Lung (tissue), 11 donors: ENCODE measurements at regions not wholly inside any gene's neighbourhood (a gene's known extent, or its start where the extent isn't known, plus 50 kb on each side); places are given as distances from the start of the nearest gene placed in this dataset.
"Not testable (repeated sequence)": the region's sequence is repeated elsewhere in the genome, so short reads cannot be mapped to it uniquely, and the experiment has no call there.

ENCODE experiments used
- ATAC-seq: fragments of 200-7000 bp; cut with Tn5 transposase; one replicate; pipeline ENCODE4 v1.9.1; 2020; ENCODE audit warnings: moderate number of reproducible peaks; ENCODE audit not compliant: insufficient read depth, low FRiP score
- DNase-seq, 3 donors: peaks; one replicate each; pipeline ENCODE4 v3.0.0-alpha.2; 2013 to 2017
- H3K27ac ChIP-seq, 2 donors: one replicate each; pipeline ENCODE4 v1.5.1; 2013; ENCODE audit warnings: mild to moderate bottlenecking in 2 of 2, moderate library complexity in 2 of 2, control low read depth in 1 of 2, inconsistent platforms in 1 of 2, low read depth in 1 of 2, low read length in 1 of 2
- H3K27me3 ChIP-seq, 3 donors: one replicate each; pipeline ENCODE4 v1.5.1; 2013; ENCODE audit warnings: low read length in 2 of 3; ENCODE audit not compliant: control insufficient read depth in 3 of 3, insufficient read depth in 3 of 3
- H3K36me3 ChIP-seq, 4 donors: one replicate each; pipeline ENCODE4 v1.5.1; 2013; ENCODE audit warnings: low read length in 4 of 4, mild to moderate bottlenecking in 1 of 4, moderate library complexity in 1 of 4; ENCODE audit not compliant: control insufficient read depth in 4 of 4, insufficient read depth in 4 of 4
- H3K4me1 ChIP-seq, 5 donors: one replicate each; pipeline ENCODE4 v1.5.1; 2013; ENCODE audit warnings: low read length in 5 of 5, mild to moderate bottlenecking in 2 of 5, moderate library complexity in 1 of 5; ENCODE audit not compliant: control insufficient read depth in 5 of 5, insufficient read depth in 5 of 5
- H3K4me3 ChIP-seq: one replicate; pipeline ENCODE4 v1.5.1; 2013; ENCODE audit warnings: mild to moderate bottlenecking, control low read depth, moderate library complexity
- H3K9ac ChIP-seq, 2 donors: one replicate each; pipeline ENCODE4 v1.5.1; 2013; ENCODE audit warnings: low read length in 2 of 2, control low read depth in 1 of 2; ENCODE audit not compliant: insufficient read depth in 1 of 2
- H3K9me3 ChIP-seq, 4 donors: one replicate each; pipeline ENCODE4 v1.5.1; 2013; ENCODE audit warnings: low read length in 3 of 4, mild to moderate bottlenecking in 1 of 4, moderate library complexity in 1 of 4; ENCODE audit not compliant: control insufficient read depth in 4 of 4, insufficient read depth in 3 of 4
- CTCF ChIP-seq: IDR thresholded peaks from 2 replicates; pipeline ENCODE4 v1.5.1; 2012; ENCODE audit warnings: mild to moderate bottlenecking; ENCODE audit errors: control extremely low read depth, extremely low read depth
- WGBS, 2 donors: extraction: QIAGEN DNeasy Blood & Tissue Kit; methylation state at CpG; one replicate each; pipeline ENCODE4 v1.1.7; 2013; 5-methylcytosine and 5-hydroxymethylcytosine counted together
- donor health status: control.
- donor health status: control.
- donor health status: Bipolar disorder and iron deficiency.
- donor health status: healthy.
- donor health status: DM: yes; HTN: yes; CAD: no.

- H3K4me3 ChIP-seq = no peak overlapping the region
- H3K36me3 ChIP-seq = no peaks in the 10 kb centered on the region
- DNase-seq (no peak), ATAC-seq (no peak)
- peaks cover 0 to 4% (median 0%) of the 10 kb centered on the region in 4 donors for H3K9me3 ChIP-seq
- no peak overlapping the region for H3K27ac ChIP-seq
- H3K9ac ChIP-seq = no peak overlapping the region
- WGBS, 2 donors = 89 to 100% methylated on average over 1 of the region's 1 CpG
- no peak for TF ChIP-seq CTCF
- no peaks in the 10 kb centered on the region for H3K27me3 ChIP-seq
- no peaks in the 10 kb centered on the region for H3K4me1 ChIP-seq
These were observed 66.9 kb upstream of the RHOBTB1 start for GRCh38 chr10:61010863-61011262.

GRCh38 chr10:61003069-61003468 is 59.1 kb upstream of the RHOBTB1 start:
- WGBS, 2 donors = 94 to 99% methylated on average over 3 of the region's 3 CpGs
- not testable (repeated sequence) for H3K36me3 ChIP-seq, H3K27me3 ChIP-seq, H3K4me3 ChIP-seq, H3K27ac ChIP-seq, H3K9me3 ChIP-seq, DNase-seq, ATAC-seq, H3K4me1 ChIP-seq, H3K9ac ChIP-seq

- Histone ChIP-seq H3K9me3 (no peaks in the 10 kb centered on the region), H3K4me3 (no peak overlapping the region), H3K27me3 (no peaks in the 10 kb centered on the region), H3K27ac (no peak overlapping the region), H3K4me1 (peaks cover 2 to 16% (median 5%) of the 10 kb centered on the region in 5 donors), H3K9ac (peak overlapping the region in 1 of 2 donors; percentile 2), H3K36me3 (no peaks in the 10 kb centered on the region)
- ATAC-seq (no peak), DNase-seq (peak; percentile 21 to 38 (median 26))
- WGBS, 2 donors = 27 to 32% methylated on average over 18 of the region's 18 CpGs
- no peak for TF ChIP-seq CTCF
These were observed 57.7 kb upstream of the RHOBTB1 start for GRCh38 chr10:61001731-61002122.

- 6 to 7% methylated on average over 38 to 78 of the region's 78 CpGs for WGBS, 2 donors
- Histone ChIP-seq H3K9me3 (no peaks in the 10 kb centered on the region), H3K4me1 (peaks cover 2 to 16% (median 5%) of the 10 kb centered on the region in 5 donors), H3K4me3 (no peak overlapping the region), H3K36me3 (no peaks in the 10 kb centered on the region), H3K27ac (no peak overlapping the region), H3K9ac (peak overlapping the region; percentile 31 to 63), H3K27me3 (no peaks in the 10 kb centered on the region)
- no peak for TF ChIP-seq CTCF
- ATAC-seq = no peak
- peak; percentile 61 to 72 (median 62) for DNase-seq
These were observed 57.1 kb upstream of the RHOBTB1 start for GRCh38 chr10:61000769-61001730.
